ENCODE measurements at regions not wholly inside any gene's neighbourhood (a gene's known extent, or its start where the extent isn't known, plus 50 kb on each side); places are given as distances from the start of the nearest gene placed in this dataset.

- TF ChIP-seq CTCF (IDR thresholded peaks at IDR 0.05) (no peak), POLR2A (IDR thresholded peaks at IDR 0.05) (no peak)
These were observed 103.5 kb upstream of the CTAGE1 start for GRCh38 chr18:22521026-22521707.

Data from Peyer's patch (tissue), 4 donors.